GM19397 (cell line): ENCODE measurements at regions not wholly inside any gene's neighbourhood (a gene's known extent, or its start where the extent isn't known, plus 50 kb on each side); places are given as distances from the start of the nearest gene placed in this dataset.

Experiments used
- ATAC-seq: cut with Tn5 transposase; IDR thresholded peaks from one replicate; pipeline ENCODE4 v1.9.1; 2021; ENCODE audit warnings: mild to moderate bottlenecking, moderate library complexity; ENCODE audit not compliant: unreplicated experiment

- no peak for ATAC-seq
Measured at GRCh38 chr18:64488698-64489097, 339.8 kb upstream of the LINC00305 start.

GRCh38 chr18:64474773-64475172, 325.9 kb upstream of the LINC00305 start:
- no peak for ATAC-seq

- no peak for ATAC-seq
Measured at GRCh38 chr18:64474255-64474654, 325.4 kb upstream of the LINC00305 start.

- ATAC-seq = no peak
Measured at GRCh38 chr18:64449434-64449833, 300.5 kb upstream of the LINC00305 start.

- ATAC-seq = no peak
Measured at GRCh38 chr18:64444819-64445218, 295.9 kb upstream of the LINC00305 start.

- no peak for ATAC-seq
Measured at GRCh38 chr18:64438178-64438577, 289.3 kb upstream of the LINC00305 start.

- ATAC-seq = no peak
Measured at GRCh38 chr18:64436111-64436510, 287.2 kb upstream of the LINC00305 start.

GRCh38 chr18:64419156-64419555, 270.3 kb upstream of the LINC00305 start:
- no peak for ATAC-seq

- no peak for ATAC-seq
Measured at GRCh38 chr18:64416990-64417389, 268.1 kb upstream of the LINC00305 start.

GRCh38 chr18:64415218-64415617, 266.3 kb upstream of the LINC00305 start:
- ATAC-seq = no peak

GRCh38 chr18:64410685-64411084, 261.8 kb upstream of the LINC00305 start:
- ATAC-seq = no peak

GRCh38 chr18:64409511-64409910, 260.6 kb upstream of the LINC00305 start:
- no peak for ATAC-seq

GRCh38 chr18:64407606-64408005, 258.7 kb upstream of the LINC00305 start:
- ATAC-seq = no peak

- no peak for ATAC-seq
Measured at GRCh38 chr18:64405161-64405560, 256.3 kb upstream of the LINC00305 start.

GRCh38 chr18:64403784-64404503, 255.1 kb upstream of the LINC00305 start:
- ATAC-seq = no peak

GRCh38 chr18:64402636-64403035, 253.7 kb upstream of the LINC00305 start:
- ATAC-seq = no peak

- ATAC-seq = no peak
Measured at GRCh38 chr18:64401268-64402060, 252.6 kb upstream of the LINC00305 start.

GRCh38 chr18:64399566-64399965, 250.7 kb upstream of the LINC00305 start:
- ATAC-seq = no peak

- ATAC-seq = no peak
Measured at GRCh38 chr18:64398320-64398719, 249.4 kb upstream of the LINC00305 start.

- ATAC-seq = no peak
Measured at GRCh38 chr18:64392202-64392601, 243.3 kb upstream of the LINC00305 start.

- no peak for ATAC-seq
Measured at GRCh38 chr18:64384101-64384500, 235.2 kb upstream of the LINC00305 start.

- peak; percentile 80 for ATAC-seq
Measured at GRCh38 chr18:64380117-64380516, 231.2 kb upstream of the LINC00305 start.
